HG03095 (cell line): ENCODE measurements at regions not wholly inside any gene's neighbourhood (a gene's known extent, or its start where the extent isn't known, plus 50 kb on each side); places are given as distances from the start of the nearest gene placed in this dataset.
A peak's percentile ranks its signal among the peaks of the same experiment; 100 is the strongest.
"Not testable (repeated sequence)": the region's sequence is repeated elsewhere in the genome, so short reads cannot be mapped to it uniquely, and the experiment has no call there.

Experiments
- ATAC-seq: cut with Tn5 transposase; IDR thresholded peaks from one replicate; pipeline ENCODE4 v1.9.1; 2021; ENCODE audit warnings: moderate library complexity; ENCODE audit not compliant: unreplicated experiment

GRCh38 chrX:115966920-115967319, 203.6 kb upstream of the AGTR2 start:
- ATAC-seq: no peak

- peak; percentile 57 for ATAC-seq
Observed at GRCh38 chrX:115968436-115969252, 201.9 kb upstream of the AGTR2 start.

GRCh38 chrX:115970718-115971117, 199.8 kb upstream of the AGTR2 start:
- no peak for ATAC-seq

GRCh38 chrX:115972717-115973116, 197.8 kb upstream of the AGTR2 start:
- no peak for ATAC-seq

GRCh38 chrX:115978068-115978467, 192.5 kb upstream of the AGTR2 start:
- no peak for ATAC-seq

GRCh38 chrX:115983148-115983547, 187.4 kb upstream of the AGTR2 start:
- not testable (repeated sequence) for ATAC-seq

- not testable (repeated sequence) for ATAC-seq
Observed at GRCh38 chrX:115987464-115987863, 183.1 kb upstream of the AGTR2 start.

GRCh38 chrX:115988825-115989224, 181.7 kb upstream of the AGTR2 start:
- no peak for ATAC-seq

GRCh38 chrX:115989686-115990085, 180.9 kb upstream of the AGTR2 start:
- no peak for ATAC-seq

GRCh38 chrX:116009346-116009745, 161.2 kb upstream of the AGTR2 start:
- ATAC-seq: peak; percentile 1

GRCh38 chrX:116009861-116010710, 160.5 kb upstream of the AGTR2 start:
- ATAC-seq: peak; percentile 80

GRCh38 chrX:116010939-116011338, 159.6 kb upstream of the AGTR2 start:
- ATAC-seq: no peak

GRCh38 chrX:116031331-116031730, 139.2 kb upstream of the AGTR2 start:
- no peak for ATAC-seq
